Heart left ventricle (tissue), 13 donors: ENCODE measurements at regions not wholly inside any gene's neighbourhood (a gene's known extent, or its start where the extent isn't known, plus 50 kb on each side); places are given as distances from the start of the nearest gene placed in this dataset.

ENCODE experiments used
- POLR2A ChIP-seq, 2 donors: fragments of 450-650 bp; IDR thresholded peaks; one replicate each; pipeline ENCODE4 v1.6.1; 2017; ENCODE audit warnings: antibody characterized with exemption in 2 of 2, mild to moderate bottlenecking in 2 of 2, moderate library complexity in 2 of 2
- TF ChIP-seq, protein P1 (sequence below), 12 donors: fragments of 200-600 bp; sonication (generic) in 4 of 12; IDR thresholded peaks; one replicate each; pipeline versions ENCODE4 v1.5.0 to v1.8.0; 2018 to 2022; ENCODE audit warnings: antibody characterized with exemption in 12 of 12, mild to moderate bottlenecking in 5 of 12
- donor health status: ischemic (EF 13 %, LVEDD 7.1; RV severe dilation, severe dysfunction).
- donor health status: DM: no; HTN: yes; CAD: no.
- donor health status: DM: no; HTN: no; CAD: no.
- donor health status: ischemic (EF 25% LVEDD 6.9; RV normal size, moderate dysfunction).
- donor health status: ischemic (EF 25% LVEDD 5.7; RV mildly dilated, moderate dysfunction).
- donor health status: ischemic (EF 35%, LVEDD 5.7; RV mildly dilated, moderate dysfunction).
- donor health status: nonischemic (EF 11% LVEDD 7.7; RV severe dilation, severe dysfunction).
- donor health status: DM: yes; HTN: yes; CAD: no.
- donor health status: PGD.
- donor health status: ischemic (EF 29% LVEDD 5.4; RV normal size, mild dysfunction).
- donor health status: nonischemic (EF 23%, LVEDD 6.1; RV moderate dilation, normal function).

DNA sequence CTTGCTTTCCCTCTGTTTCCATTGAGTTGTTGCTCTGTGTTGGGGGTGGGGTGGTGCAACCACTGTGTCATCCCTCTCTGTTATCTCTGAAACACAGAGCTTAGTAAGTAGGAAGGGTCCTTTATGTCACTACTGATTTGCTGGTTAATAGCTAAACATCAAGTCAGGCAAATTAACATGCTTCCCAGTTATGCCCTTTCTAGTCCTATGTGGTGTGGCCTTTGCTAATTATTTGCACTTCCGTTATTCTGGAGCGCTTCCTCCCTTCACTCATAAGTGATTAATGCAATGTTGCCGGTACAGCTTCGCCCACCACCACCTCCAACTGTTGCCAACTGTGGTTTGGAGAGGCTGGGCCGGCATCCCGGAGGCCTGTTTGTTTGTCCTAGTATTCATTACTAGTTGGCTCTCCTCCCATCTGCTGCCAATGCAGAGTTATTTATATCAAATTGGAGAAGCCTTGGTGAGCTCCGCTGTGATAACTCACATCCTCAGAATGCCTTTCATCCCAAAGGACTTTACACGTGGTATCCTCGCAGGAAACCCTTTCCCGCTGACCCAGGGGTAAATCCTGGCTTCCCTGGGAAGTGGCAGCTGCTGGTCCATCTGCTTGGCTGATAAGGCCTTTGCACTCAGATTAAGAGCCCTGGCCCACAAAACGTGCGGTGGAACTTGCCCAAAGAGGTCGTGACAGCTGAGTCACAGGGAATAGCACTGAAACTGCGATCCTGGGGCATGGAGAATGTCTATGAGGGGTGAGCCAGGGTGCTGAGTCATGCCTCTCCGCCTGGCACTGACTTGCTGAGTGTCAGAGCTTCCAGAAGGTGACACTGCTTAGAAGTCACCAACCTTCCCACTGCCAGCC, 72.0 kb upstream of the ZCCHC2 start:
- no peak for TF ChIP-seq POLR2A (IDR thresholded peaks at IDR 0.05)
- TF ChIP-seq, protein P1, sequence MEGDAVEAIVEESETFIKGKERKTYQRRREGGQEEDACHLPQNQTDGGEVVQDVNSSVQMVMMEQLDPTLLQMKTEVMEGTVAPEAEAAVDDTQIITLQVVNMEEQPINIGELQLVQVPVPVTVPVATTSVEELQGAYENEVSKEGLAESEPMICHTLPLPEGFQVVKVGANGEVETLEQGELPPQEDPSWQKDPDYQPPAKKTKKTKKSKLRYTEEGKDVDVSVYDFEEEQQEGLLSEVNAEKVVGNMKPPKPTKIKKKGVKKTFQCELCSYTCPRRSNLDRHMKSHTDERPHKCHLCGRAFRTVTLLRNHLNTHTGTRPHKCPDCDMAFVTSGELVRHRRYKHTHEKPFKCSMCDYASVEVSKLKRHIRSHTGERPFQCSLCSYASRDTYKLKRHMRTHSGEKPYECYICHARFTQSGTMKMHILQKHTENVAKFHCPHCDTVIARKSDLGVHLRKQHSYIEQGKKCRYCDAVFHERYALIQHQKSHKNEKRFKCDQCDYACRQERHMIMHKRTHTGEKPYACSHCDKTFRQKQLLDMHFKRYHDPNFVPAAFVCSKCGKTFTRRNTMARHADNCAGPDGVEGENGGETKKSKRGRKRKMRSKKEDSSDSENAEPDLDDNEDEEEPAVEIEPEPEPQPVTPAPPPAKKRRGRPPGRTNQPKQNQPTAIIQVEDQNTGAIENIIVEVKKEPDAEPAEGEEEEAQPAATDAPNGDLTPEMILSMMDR (IDR thresholded peaks at IDR 0.05): no peak
